ENCODE measurements at regions not wholly inside any gene's neighbourhood (a gene's known extent, or its start where the extent isn't known, plus 50 kb on each side); places are given as distances from the start of the nearest gene placed in this dataset.

- Histone ChIP-seq H3K9me3 (no peaks in the 10 kb centered on the region), H3K36me3 (no peaks in the 10 kb centered on the region), H3K4me1 (no peaks in the 10 kb centered on the region), H3K4me3 (peak overlapping the region in 2 of 4 donors; percentile 40 to 48), H3K27ac (peak overlapping the region in 2 of 4 donors; percentile 67 to 69), H3K27me3 (no peaks in the 10 kb centered on the region)
- DNase-seq = peak in 2 of 3 donors; percentile 80 to 90
- no peak for TF ChIP-seq POLR2A (IDR thresholded peaks at IDR 0.05)
- peak in 2 of 6 experiments; percentile 1 to 76 for TF ChIP-seq CTCF (IDR thresholded peaks at IDR 0.05)
Observed at GRCh38 chrX:131821945-131822622, 201.0 kb upstream of the STK26 start.

GRCh38 chrX:131826572-131826971, 196.5 kb upstream of the STK26 start:
- Histone ChIP-seq H3K27ac (no peak overlapping the region), H3K36me3 (no peaks in the 10 kb centered on the region), H3K9me3 (no peaks in the 10 kb centered on the region), H3K4me1 (no peaks in the 10 kb centered on the region), H3K4me3 (no peak overlapping the region), H3K27me3 (no peaks in the 10 kb centered on the region)
- no peak for DNase-seq
- no peak for TF ChIP-seq POLR2A (IDR thresholded peaks at IDR 0.05)
- no peak for TF ChIP-seq CTCF (IDR thresholded peaks at IDR 0.05)

GRCh38 chrX:131827935-131828334, 195.2 kb upstream of the STK26 start:
- no peaks in the 10 kb centered on the region for H3K9me3 ChIP-seq
- TF ChIP-seq CTCF (IDR thresholded peaks at IDR 0.05) (no peak), POLR2A (IDR thresholded peaks at IDR 0.05) (no peak)
- no peak overlapping the region for H3K27ac ChIP-seq
- no peaks in the 10 kb centered on the region for H3K27me3 ChIP-seq
- DNase-seq = no peak
- H3K36me3 ChIP-seq = no peaks in the 10 kb centered on the region
- no peaks in the 10 kb centered on the region for H3K4me1 ChIP-seq
- H3K4me3 ChIP-seq = no peak overlapping the region

- Histone ChIP-seq H3K27me3 (no peaks in the 10 kb centered on the region), H3K36me3 (no peaks in the 10 kb centered on the region), H3K27ac (no peak overlapping the region), H3K4me3 (no peak overlapping the region), H3K9me3 (no peaks in the 10 kb centered on the region), H3K4me1 (no peaks in the 10 kb centered on the region)
- no peak for TF ChIP-seq CTCF (IDR thresholded peaks at IDR 0.05)
- no peak for TF ChIP-seq POLR2A (IDR thresholded peaks at IDR 0.05)
- DNase-seq = no peak
Observed at GRCh38 chrX:131828482-131828881, 194.6 kb upstream of the STK26 start.

GRCh38 chrX:131830400-131831184, 192.5 kb upstream of the STK26 start:
- peak overlapping the region in 2 of 4 donors; percentile 0 to 20 for H3K27ac ChIP-seq
- H3K4me3 ChIP-seq = peak overlapping the region in 1 of 4 donors; percentile 18
- TF ChIP-seq CTCF (IDR thresholded peaks at IDR 0.05) (peak in 3 of 6 experiments; percentile 35 to 66 (median 36)), POLR2A (IDR thresholded peaks at IDR 0.05) (no peak)
- no peaks in the 10 kb centered on the region for H3K4me1 ChIP-seq
- DNase-seq = peak in 2 of 3 donors; percentile 28 to 75
- no peaks in the 10 kb centered on the region for H3K36me3 ChIP-seq
- no peaks in the 10 kb centered on the region for H3K9me3 ChIP-seq
- H3K27me3 ChIP-seq = no peaks in the 10 kb centered on the region
